IMR-90 (cell line): ENCODE measurements at regions not wholly inside any gene's neighbourhood (a gene's known extent, or its start where the extent isn't known, plus 50 kb on each side); places are given as distances from the start of the nearest gene placed in this dataset.
A peak's percentile ranks its signal among the peaks of the same experiment; 100 is the strongest.

Source experiments
- ATAC-seq: fragments of 200-7000 bp; cut with Tn5 transposase; 2 replicates; pipeline ENCODE4 v1.9.1; 2020; ENCODE audit warnings: low read depth, mild to moderate bottlenecking, moderate library complexity
- BruUV-seq: library from RNA; stranded (reverse); fragments of 400-500 nt; replicated peaks from 2 replicates; lab custom pipeline; 2021; lab: Mats Ljungman, UMichigan
- CTCF ChIA-PET: fragments of 300-600 bp; formaldehyde crosslinking; extraction: SDS; loops from one replicate; lab custom pipeline; 2021; ENCODE audit warnings: antibody characterized with exemption; lab: Yijun Ruan, JAX
- POLR2A ChIA-PET: fragments of 300-600 bp; sonication (Branson Sonifier 250); formaldehyde crosslinking; loops from one replicate; lab custom pipeline; 2022; ENCODE audit warnings: antibody characterized with exemption; ENCODE audit not compliant: unreplicated experiment; lab: Charles Lee
- DNase-seq: peaks from one replicate; pipeline ENCODE4 v3.0.0; 2013
- H2AFZ ChIP-seq: replicated peaks from 2 replicates; pipeline ENCODE3; 2013; ENCODE audit warnings: low read length, mild to moderate bottlenecking; ENCODE audit not compliant: poor library complexity
- H2AK5ac ChIP-seq: 2 replicates; pipeline ENCODE4 v1.6.1; 2013; ENCODE audit warnings: low read depth, low read length, inconsistent platforms
- H2AK9ac ChIP-seq: replicated peaks from 2 replicates; pipeline ENCODE3; 2013; ENCODE audit warnings: mild to moderate bottlenecking, low read depth, low read length, moderate library complexity; ENCODE audit not compliant: poor library complexity
- H2BK120ac ChIP-seq: 2 replicates; pipeline ENCODE4 v1.6.1; 2013; ENCODE audit warnings: low read depth, low read length, inconsistent platforms
- H2BK15ac ChIP-seq: 3 replicates; pipeline ENCODE4 v1.6.1; 2013; ENCODE audit warnings: low read depth, low read length, inconsistent platforms
- H2BK20ac ChIP-seq: 2 replicates; pipeline ENCODE4 v1.6.1; 2013; ENCODE audit warnings: low read depth, mild to moderate bottlenecking, inconsistent platforms, low read length, moderate library complexity
- H2BK5ac ChIP-seq: 2 replicates; pipeline ENCODE4 v1.6.1; 2013; ENCODE audit warnings: mild to moderate bottlenecking, low read depth, low read length, inconsistent platforms; ENCODE audit not compliant: poor library complexity, severe bottlenecking
- H3K14ac ChIP-seq: replicated peaks from 2 replicates; pipeline ENCODE4 v1.6.1; 2013; ENCODE audit warnings: low read depth, low read length, inconsistent platforms
- H3K18ac ChIP-seq: 2 replicates; pipeline ENCODE4 v1.6.1; 2013; ENCODE audit warnings: low read depth, low read length, control low read depth
- H3K23ac ChIP-seq: 2 replicates; pipeline ENCODE4 v1.6.1; 2013; ENCODE audit warnings: low read depth, low read length, inconsistent platforms
- H3K27ac ChIP-seq: 2 replicates; pipeline ENCODE4 v1.5.1; 2013; ENCODE audit warnings: mild to moderate bottlenecking, control low read depth, low read length; ENCODE audit not compliant: insufficient read depth
- H3K27me3 ChIP-seq: 2 replicates; pipeline ENCODE4 v1.6.1; 2013; ENCODE audit warnings: low read length; ENCODE audit not compliant: control insufficient read depth, insufficient read depth
- H3K36me3 ChIP-seq: 2 replicates; pipeline ENCODE4 v1.6.1; 2013; ENCODE audit warnings: low read length, mixed read lengths; ENCODE audit not compliant: control insufficient read depth, insufficient read depth
- H3K4ac ChIP-seq: 2 replicates; pipeline ENCODE4 v1.6.1; 2013; ENCODE audit warnings: low read depth, low read length, inconsistent platforms
- H3K4me1 ChIP-seq: 2 replicates; pipeline ENCODE4 v1.6.1; 2013; ENCODE audit warnings: low read length, mixed read lengths; ENCODE audit not compliant: control insufficient read depth, insufficient read depth
- H3K4me2 ChIP-seq: 2 replicates; pipeline ENCODE4 v1.6.1; 2013; ENCODE audit warnings: low read depth, mild to moderate bottlenecking, control low read depth, low read length, moderate library complexity
- H3K4me3 ChIP-seq: 2 replicates; pipeline ENCODE4 v1.5.1; 2013; ENCODE audit warnings: low read depth, mild to moderate bottlenecking, control low read depth, low read length, moderate library complexity; ENCODE audit not compliant: insufficient read depth
- H3K56ac ChIP-seq: 2 replicates; pipeline ENCODE4 v1.6.1; 2013; ENCODE audit warnings: low read length, inconsistent platforms; ENCODE audit not compliant: insufficient read depth; ENCODE audit errors: extremely low read depth
- H3K79me1 ChIP-seq, 2 experiments: 2 replicates each; pipeline ENCODE4 v1.6.1; 2013; ENCODE audit warnings: low read length in 2 of 2, inconsistent platforms in 1 of 2, low read depth in 1 of 2
- H3K9ac ChIP-seq: 2 replicates; pipeline ENCODE4 v1.6.1; 2013; ENCODE audit warnings: low read depth, low read length, control low read depth
- H3K9me1 ChIP-seq: 2 replicates; pipeline ENCODE4 v1.6.1; 2013; ENCODE audit warnings: low read length, inconsistent platforms; ENCODE audit not compliant: insufficient read depth
- H3K9me3 ChIP-seq: 2 replicates; pipeline ENCODE4 v1.6.1; 2013; ENCODE audit warnings: low read length; ENCODE audit not compliant: control insufficient read depth, insufficient read depth
- H4K20me1 ChIP-seq: 2 replicates; pipeline ENCODE4 v1.6.1; 2013; ENCODE audit warnings: low read length, inconsistent platforms; ENCODE audit not compliant: insufficient read depth
- H4K5ac ChIP-seq: 2 replicates; pipeline ENCODE4 v1.6.1; 2013; ENCODE audit warnings: mild to moderate bottlenecking, low read depth, low read length, control low read depth
- H4K8ac ChIP-seq, 2 experiments: 2 replicates each; pipeline ENCODE4 v1.6.1; 2013; ENCODE audit warnings: low read depth in 2 of 2, low read length in 2 of 2, control low read depth in 1 of 2, inconsistent platforms in 1 of 2
- H4K91ac ChIP-seq: 2 replicates; pipeline ENCODE4 v1.6.1; 2013; ENCODE audit warnings: low read depth, low read length, inconsistent platforms; ENCODE audit not compliant: insufficient read depth
- BHLHE40 ChIP-seq: fragments of 150-350 bp; IDR thresholded peaks from 2 replicates; pipeline ENCODE4 v1.6.1; 2016; ENCODE audit warnings: mild to moderate bottlenecking, low read depth, low read length
- CTCF ChIP-seq: conservative IDR thresholded peaks from 2 replicates; pipeline ENCODE4 v1.5.1; 2012; ENCODE audit warnings: mild to moderate bottlenecking, low read depth, low read length, improper control_type of control experiment
- ELK1 ChIP-seq: fragments of 150-350 bp; IDR thresholded peaks from 2 replicates; pipeline ENCODE4 v1.6.1; 2016; ENCODE audit warnings: low read depth, mild to moderate bottlenecking, low read length, moderate library complexity, borderline replicate concordance
- MAFK ChIP-seq: IDR thresholded peaks from 2 replicates; pipeline ENCODE4 v1.6.1; 2012; ENCODE audit warnings: low read depth, low read length, improper control_type of control experiment
- MXI1 ChIP-seq: IDR thresholded peaks from 2 replicates; pipeline ENCODE4 v1.6.1; 2012; ENCODE audit warnings: low read depth, mild to moderate bottlenecking, low read length, moderate library complexity, borderline replicate concordance
- NFE2L2 ChIP-seq: fragments of 150-350 bp; IDR thresholded peaks from 2 replicates; pipeline ENCODE4 v1.6.1; 2016; ENCODE audit warnings: low read depth, mild to moderate bottlenecking, low read length
- RAD21 ChIP-seq: IDR thresholded peaks from 2 replicates; pipeline ENCODE4 v1.6.1; 2012; ENCODE audit warnings: low read length, improper control_type of control experiment
- RCOR1 ChIP-seq: IDR thresholded peaks from 2 replicates; pipeline ENCODE4 v1.6.1; 2012; ENCODE audit warnings: mild to moderate bottlenecking, low read length, improper control_type of control experiment; ENCODE audit not compliant: insufficient replicate concordance
- USF2 ChIP-seq: fragments of 150-350 bp; IDR thresholded peaks from 2 replicates; pipeline ENCODE4 v1.6.1; 2017; ENCODE audit warnings: mild to moderate bottlenecking, antibody characterized with exemption, low read length, low read depth
- WGBS, 2 experiments: methylation state at CpG; one replicate each; pipeline versions ENCODE4 v1.1.5 to v1.1.7; 2013; ENCODE audit warnings: missing lambda C conversion rate in 2 of 2; ENCODE audit not compliant: insufficient read length in 1 of 2; ENCODE audit errors: extremely low coverage in 2 of 2; 5-methylcytosine and 5-hydroxymethylcytosine counted together
- dilution Hi-C: fragments of 300-500 bp; cut with HindIII; formaldehyde crosslinking; loops from one replicate; pipeline ENCODE4 v1.14.3; 2018; ENCODE audit warnings: low sequenced_read_pairs; ENCODE audit not compliant: unreplicated experiment
- in situ Hi-C: fragments of 300-500 bp; cut with MboI; formaldehyde crosslinking; loops from 3 replicates; pipeline ENCODE4 v1.14.3; 2019; ENCODE audit warnings: low sequenced_read_pairs, inconsistent platforms, mixed read lengths
- intact Hi-C: fragments of 100-400 bp; cut with micrococcal nuclease; formaldehyde crosslinking; loops from 2 replicates; pipeline ENCODE4 v1.10.0; 2022

- no CpG with 5 or more reads among the region's 1 CpG for WGBS, 2 experiments
- TF ChIP-seq MXI1 (no peak), RCOR1 (no peak), USF2 (no peak), NFE2L2 (no peak), RAD21 (no peak), MAFK (peak; percentile 88), CTCF (no peak), ELK1 (no peak), BHLHE40 (no peak)
- no peak overlapping the region for H3K18ac ChIP-seq
- no peaks in the 10 kb centered on the region for H3K36me3 ChIP-seq
- no peak overlapping the region for H2AK9ac ChIP-seq
- no peak overlapping the region for H3K4me3 ChIP-seq
- H4K8ac ChIP-seq, result no peak overlapping the region
- H2AFZ ChIP-seq, result no peak overlapping the region
- H3K27ac ChIP-seq, result no peak overlapping the region
- no peak overlapping the region for H3K56ac ChIP-seq
- H3K4me1 ChIP-seq, result no peaks in the 10 kb centered on the region
- ChIA-PET POLR2A (no interaction called here), CTCF (no interaction called here)
- intact Hi-C loops, result no loop called here
- no peak overlapping the region for H4K91ac ChIP-seq
- no peak overlapping the region for H4K5ac ChIP-seq
- BruUV-seq, result no TSS peak
- H2BK15ac ChIP-seq, result no peak overlapping the region
- H4K20me1 ChIP-seq, result no peaks in the 10 kb centered on the region
- no peak overlapping the region for H3K4me2 ChIP-seq
- DNase-seq (no peak), ATAC-seq (no peak)
- no peak overlapping the region for H2BK120ac ChIP-seq
- no peak overlapping the region for H3K14ac ChIP-seq
- no peak overlapping the region for H2BK20ac ChIP-seq
- H3K79me1 ChIP-seq, result no peaks in the 10 kb centered on the region
- H3K4ac ChIP-seq, result no peak overlapping the region
- dilution Hi-C loops, result no loop called here
- no peaks in the 10 kb centered on the region for H3K9me1 ChIP-seq
- H3K27me3 ChIP-seq, result no peaks in the 10 kb centered on the region
- in situ Hi-C loops, result no loop called here
- no peak overlapping the region for H2AK5ac ChIP-seq
- H3K23ac ChIP-seq, result no peak overlapping the region
- H3K9ac ChIP-seq, result no peak overlapping the region
- H2BK5ac ChIP-seq, result no peak overlapping the region
- H3K9me3 ChIP-seq, result peaks cover 9% of the 10 kb centered on the region
Measured at GRCh38 chr19:28665748-28666147, 547.2 kb downstream of the UQCRFS1 start.
